A549 (cell line): ENCODE measurements at regions not wholly inside any gene's neighbourhood (a gene's known extent, or its start where the extent isn't known, plus 50 kb on each side); places are given as distances from the start of the nearest gene placed in this dataset.

Experiments
- ATAC-seq, 2 experiments: fragments of 200-7000 bp in 1 of 2; fragments of >200 bp in 1 of 2; cut with Nextera tagmentation in 1 of 2; cut with Tn5 transposase in 1 of 2; 3 replicates each; pipeline versions ENCODE4 v1.8.0 to v1.9.1; 2018 to 2020; ENCODE audit warnings: mild to moderate bottlenecking in 1 of 2, moderate library complexity in 1 of 2
- CTCF ChIA-PET: fragments of 300-600 bp; sonication (Branson Sonifier 250); formaldehyde crosslinking; extraction: SDS; loops from one replicate; lab custom pipeline; 2021; ENCODE audit warnings: antibody characterized with exemption, inconsistent platforms; lab: Yijun Ruan, JAX
- POLR2A ChIA-PET: fragments of 350-600 bp; formaldehyde crosslinking; extraction: SDS; loops from one replicate; lab custom pipeline; 2021; ENCODE audit warnings: antibody characterized with exemption, inconsistent platforms; lab: Yijun Ruan, JAX
- DNase-seq, 2 experiments: peaks; one replicate each; pipeline versions ENCODE4 v3.0.0 to v3.0.0-alpha.2; 2011 to 2016; ENCODE audit warnings: low read depth in 1 of 2, low spot score in 1 of 2
- FAIRE-seq: peaks from 2 replicates; lab custom pipeline; 2011; peaks lifted over from hg19 to GRCh38; lab: Jason Lieb, UNC
- H3K27ac ChIP-seq, 2 experiments: fragments of >200 bp; sonication (Bioruptor Twin); formaldehyde crosslinking; 3 replicates each; pipeline ENCODE4 v1.5.1; 2016 to 2017
- H3K4me1 ChIP-seq: fragments of >200 bp; sonication (Bioruptor Twin); formaldehyde crosslinking; 3 replicates; pipeline ENCODE4 v1.6.1; 2016
- H3K4me2 ChIP-seq: fragments of >200 bp; sonication (Bioruptor Twin); formaldehyde crosslinking; 3 replicates; pipeline ENCODE4 v1.6.1; 2016
- H3K4me3 ChIP-seq: fragments of >200 bp; sonication (Bioruptor Twin); formaldehyde crosslinking; 3 replicates; pipeline ENCODE4 v1.5.1; 2016
- H3K9me3 ChIP-seq: fragments of >200 bp; sonication (Bioruptor Twin); formaldehyde crosslinking; 3 replicates; pipeline ENCODE4 v1.6.1; 2016
- CHD4 ChIP-seq: fragments of 200-600 bp; sonication (generic); IDR thresholded peaks from 2 replicates; pipeline ENCODE4 v1.6.1; 2016; ENCODE audit warnings: antibody characterized with exemption, mild to moderate bottlenecking, borderline replicate concordance
- E2F6 ChIP-seq: IDR thresholded peaks from 2 replicates; pipeline ENCODE4 v1.6.1; 2012; ENCODE audit warnings: low read depth, borderline replicate concordance
- EHMT2 ChIP-seq: fragments of 200-600 bp; sonication (generic); IDR thresholded peaks from 2 replicates; pipeline ENCODE4 v1.6.1; 2016; ENCODE audit warnings: antibody characterized with exemption, low read depth, mild to moderate bottlenecking, moderate library complexity
- FOSB ChIP-seq: fragments of 250-450 bp; sonication (Bioruptor Pico); IDR thresholded peaks from 2 replicates; pipeline ENCODE4 v1.5.0; 2020; ENCODE audit warnings: mild to moderate bottlenecking, moderate library complexity
- HEYL ChIP-seq: fragments of 250-450 bp; sonication (Bioruptor Pico); IDR thresholded peaks from 2 replicates; pipeline ENCODE4 v1.8.0; 2021; ENCODE audit warnings: mild to moderate bottlenecking, moderate library complexity
- HOXB5 ChIP-seq: fragments of 250-450 bp; sonication (Bioruptor Pico); IDR thresholded peaks from 2 replicates; pipeline ENCODE4 v1.5.0; 2020; ENCODE audit warnings: mild to moderate bottlenecking, moderate library complexity
- JUN ChIP-seq, 2 experiments: fragments of >200 bp; sonication (Bioruptor Twin); formaldehyde crosslinking; IDR thresholded peaks; 2 replicates in 1 of 2; 3 replicates in 1 of 2; pipeline ENCODE4 v1.6.1; 2016 to 2017
- MAFK ChIP-seq: fragments of 450-650 bp; IDR thresholded peaks from 2 replicates; pipeline ENCODE4 v1.6.1; 2014; ENCODE audit not compliant: partially characterized antibody
- MAZ ChIP-seq: fragments of 150-350 bp; IDR thresholded peaks from 2 replicates; pipeline ENCODE4 v1.6.1; 2014; ENCODE audit warnings: antibody characterized with exemption, low read depth, low read length, borderline replicate concordance
- NFE2L2 ChIP-seq: fragments of 150-350 bp; conservative IDR thresholded peaks from 2 replicates; pipeline ENCODE4 v1.6.1; 2014; ENCODE audit warnings: low read length
- NR3C1 ChIP-seq: fragments of >200 bp; sonication (Bioruptor Twin); formaldehyde crosslinking; IDR thresholded peaks from 3 replicates; pipeline ENCODE4 v1.6.1; 2017
- POLR2A ChIP-seq: IDR thresholded peaks from 2 replicates; pipeline ENCODE4 v1.6.1; 2012; ENCODE audit warnings: mild to moderate bottlenecking, low read length
- POLR2AphosphoS2 ChIP-seq: conservative IDR thresholded peaks from 2 replicates; pipeline ENCODE4 v1.6.1; 2012; ENCODE audit warnings: low read length, improper control_type of control experiment, inconsistent platforms
- RARB ChIP-seq: fragments of 250-450 bp; sonication (Bioruptor Pico); IDR thresholded peaks from 2 replicates; pipeline ENCODE4 v1.8.0; 2021; ENCODE audit warnings: mild to moderate bottlenecking, moderate library complexity
- RCOR1 ChIP-seq: fragments of 150-350 bp; IDR thresholded peaks from 2 replicates; pipeline ENCODE4 v1.6.1; 2014; ENCODE audit warnings: antibody characterized with exemption, low read length, low read depth
- RFX5 ChIP-seq: fragments of 450-650 bp; IDR thresholded peaks from 2 replicates; pipeline ENCODE4 v1.7.1; 2014; ENCODE audit warnings: antibody characterized with exemption, mild to moderate bottlenecking, moderate library complexity
- RNF2 ChIP-seq: fragments of 200-600 bp; sonication (generic); IDR thresholded peaks from 2 replicates; pipeline ENCODE4 v1.6.1; 2016; ENCODE audit warnings: low read depth, mild to moderate bottlenecking, antibody characterized with exemption, moderate library complexity, borderline replicate concordance
- SREBF2 ChIP-seq: fragments of 450-650 bp; IDR thresholded peaks from 2 replicates; pipeline ENCODE4 v1.6.1; 2014; ENCODE audit warnings: mild to moderate bottlenecking, moderate library complexity
- TFCP2L1 ChIP-seq: fragments of 250-450 bp; sonication (Bioruptor Pico); IDR thresholded peaks from 2 replicates; pipeline ENCODE4 v1.5.0; 2021; ENCODE audit warnings: mild to moderate bottlenecking
- ZNF302 ChIP-seq: fragments of 250-450 bp; sonication (Bioruptor Pico); IDR thresholded peaks from 2 replicates; pipeline ENCODE4 v1.9.0; 2021; ENCODE audit warnings: inconsistent platforms, mild to moderate bottlenecking, moderate library complexity
- WGBS: methylation state at CpG from one replicate; pipeline ENCODE4 v1.1.6; 2017; ENCODE audit errors: missing lambda C conversion rate; 5-methylcytosine and 5-hydroxymethylcytosine counted together
- TF ChIP-seq, protein P1 (sequence below): fragments of >200 bp; sonication (Bioruptor Twin); formaldehyde crosslinking; IDR thresholded peaks from 3 replicates; pipeline ENCODE4 v1.5.1; 2016
- TF ChIP-seq, protein P2 (sequence below): fragments of >200 bp; sonication (Bioruptor Twin); formaldehyde crosslinking; IDR thresholded peaks from 2 replicates; pipeline ENCODE4 v1.6.1; 2016

DNA sequence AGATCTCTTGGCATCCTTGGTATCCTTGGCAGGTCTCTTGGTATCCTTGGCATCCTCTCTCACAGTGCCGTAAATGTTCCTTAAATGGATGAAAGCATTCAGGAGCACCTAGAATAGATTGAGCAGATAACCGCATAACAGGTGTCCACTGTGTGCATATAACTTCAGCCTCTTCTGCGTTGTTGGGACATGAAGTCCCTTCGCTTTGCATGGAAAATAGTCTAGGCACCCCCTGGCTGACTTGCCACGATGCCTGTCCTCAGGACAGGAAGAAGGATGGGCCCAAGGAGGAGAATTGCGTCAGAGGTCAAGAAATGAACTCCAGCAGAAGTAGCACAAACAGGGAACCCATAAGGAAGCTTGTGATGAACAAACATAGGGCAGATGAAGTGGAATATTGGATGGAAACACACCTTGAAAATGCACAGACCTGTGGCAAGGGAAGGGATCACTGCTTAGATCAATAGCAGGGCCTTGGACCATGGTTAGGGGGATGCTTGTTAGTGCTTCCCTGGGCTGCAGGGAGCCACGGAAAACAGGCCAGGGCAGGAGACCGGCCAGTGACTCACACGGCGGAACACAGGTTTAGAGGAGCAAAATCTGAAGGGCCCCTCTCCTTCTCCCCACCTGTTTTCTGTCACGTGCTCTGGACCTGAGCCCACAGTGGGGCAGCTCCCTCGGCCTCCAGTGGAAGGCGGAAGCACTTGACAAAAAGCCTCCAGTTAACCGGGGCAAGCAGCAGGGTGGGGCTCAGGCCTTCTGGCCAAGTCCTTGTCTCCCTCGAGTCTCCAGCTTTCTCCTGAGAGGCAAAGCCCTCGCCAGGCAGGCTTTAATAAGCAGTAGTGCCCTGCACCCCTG, 99.2 kb upstream of the ASAP2 start (continued):
- TF ChIP-seq, protein P1, sequence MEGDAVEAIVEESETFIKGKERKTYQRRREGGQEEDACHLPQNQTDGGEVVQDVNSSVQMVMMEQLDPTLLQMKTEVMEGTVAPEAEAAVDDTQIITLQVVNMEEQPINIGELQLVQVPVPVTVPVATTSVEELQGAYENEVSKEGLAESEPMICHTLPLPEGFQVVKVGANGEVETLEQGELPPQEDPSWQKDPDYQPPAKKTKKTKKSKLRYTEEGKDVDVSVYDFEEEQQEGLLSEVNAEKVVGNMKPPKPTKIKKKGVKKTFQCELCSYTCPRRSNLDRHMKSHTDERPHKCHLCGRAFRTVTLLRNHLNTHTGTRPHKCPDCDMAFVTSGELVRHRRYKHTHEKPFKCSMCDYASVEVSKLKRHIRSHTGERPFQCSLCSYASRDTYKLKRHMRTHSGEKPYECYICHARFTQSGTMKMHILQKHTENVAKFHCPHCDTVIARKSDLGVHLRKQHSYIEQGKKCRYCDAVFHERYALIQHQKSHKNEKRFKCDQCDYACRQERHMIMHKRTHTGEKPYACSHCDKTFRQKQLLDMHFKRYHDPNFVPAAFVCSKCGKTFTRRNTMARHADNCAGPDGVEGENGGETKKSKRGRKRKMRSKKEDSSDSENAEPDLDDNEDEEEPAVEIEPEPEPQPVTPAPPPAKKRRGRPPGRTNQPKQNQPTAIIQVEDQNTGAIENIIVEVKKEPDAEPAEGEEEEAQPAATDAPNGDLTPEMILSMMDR, result no peak
- TF ChIP-seq HEYL (CRISPR knock-in tag) (no peak), E2F6 (no peak), NR3C1 (no peak), SREBF2 (no peak), CHD4 (no peak)

GRCh38 chr2:9106338-9107167, 100.1 kb upstream of the ASAP2 start:
- Histone ChIP-seq H3K4me1 (peaks cover 6% of the 10 kb centered on the region; the same call in 2 of the 3 replicates), H3K9me3 (no peaks in the 10 kb centered on the region), H3K4me3 (no peak overlapping the region), H3K27ac (no peak overlapping the region), H3K4me2 (no peak overlapping the region)
- 83% methylated on average over 12 of the region's 12 CpGs for WGBS
- FAIRE-seq, result no peak
- no peak for DNase-seq
- TF ChIP-seq MAFK (no peak), TFCP2L1 (no peak), RARB (CRISPR knock-in tag) (no peak), POLR2A (no peak), FOSB (CRISPR knock-in tag) (no peak), ZNF302 (CRISPR knock-in tag) (no peak), CHD4 (no peak), RCOR1 (no peak), EHMT2 (no peak)
- ATAC-seq, result no peak
- CTCF ChIA-PET, result interaction anchor here (1.9 kb wide), 1 partner anchor 32 kb away, joined by 8 read pairs; no protein-coding TSS in a partner anchor
- POLR2A ChIA-PET, result no interaction called here

GRCh38 chr2:9105601-9106337, 100.8 kb upstream of the ASAP2 start:
- DNase-seq (no peak), FAIRE-seq (no peak), ATAC-seq (no peak)
- Histone ChIP-seq H3K9me3 (no peaks in the 10 kb centered on the region), H3K27ac (no peak overlapping the region), H3K4me1 (no peaks in the 10 kb centered on the region), H3K4me3 (no peak overlapping the region), H3K4me2 (no peak overlapping the region)
- ChIA-PET POLR2A (no interaction called here), CTCF (interaction anchor here (1.9 kb wide), 1 partner anchor 33 kb away, joined by 8 read pairs; no protein-coding TSS in a partner anchor)
- 85% methylated on average over 21 of the region's 21 CpGs for WGBS
- TF ChIP-seq JUN (IDR thresholded peaks at IDR 0.05), result no peak
- no peak for TF ChIP-seq HOXB5 (CRISPR knock-in tag)
- no peak for TF ChIP-seq POLR2AphosphoS2
- no peak for TF ChIP-seq MAZ
- TF ChIP-seq, protein P2, sequence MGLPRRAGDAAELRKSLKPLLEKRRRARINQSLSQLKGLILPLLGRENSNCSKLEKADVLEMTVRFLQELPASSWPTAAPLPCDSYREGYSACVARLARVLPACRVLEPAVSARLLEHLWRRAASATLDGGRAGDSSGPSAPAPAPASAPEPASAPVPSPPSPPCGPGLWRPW, result no peak
- TF ChIP-seq NFE2L2, result no peak
- no peak for TF ChIP-seq RFX5
- no peak for TF ChIP-seq RNF2
